Nephron (organoid): ENCODE measurements at regions not wholly inside any gene's neighbourhood (a gene's known extent, or its start where the extent isn't known, plus 50 kb on each side); places are given as distances from the start of the nearest gene placed in this dataset.
A peak's percentile ranks its signal among the peaks of the same experiment; 100 is the strongest.

Experiments
- H3K27ac Mint-ChIP-seq, 3 experiments: 2 replicates each; pipeline ENCODE4 v1.8.0; 2020; ENCODE audit warnings: mixed read lengths in 3 of 3, mild to moderate bottlenecking in 2 of 3, moderate library complexity in 1 of 3
- H3K27me3 Mint-ChIP-seq: 2 replicates; pipeline ENCODE4 v1.8.0; 2021; ENCODE audit warnings: low read depth, mild to moderate bottlenecking, moderate library complexity, mixed read lengths
- H3K36me3 Mint-ChIP-seq: 2 replicates; pipeline ENCODE4 v1.8.0; 2020; ENCODE audit warnings: low read depth, mixed read lengths
- H3K4me1 Mint-ChIP-seq: 2 replicates; pipeline ENCODE4 v1.8.0; 2020; ENCODE audit warnings: mixed read lengths
- H3K4me3 Mint-ChIP-seq, 3 experiments: 2 replicates each; pipeline ENCODE4 v1.8.0; 2020; ENCODE audit warnings: mild to moderate bottlenecking in 3 of 3, mixed read lengths in 3 of 3, moderate library complexity in 2 of 3
- H3K9me3 Mint-ChIP-seq: 2 replicates; pipeline ENCODE4 v1.8.0; 2020; ENCODE audit warnings: mixed read lengths
- TF ChIP-seq, protein P1 (sequence below), 3 experiments: fragments of 200-600 bp; sonication (generic); IDR thresholded peaks; one replicate each; pipeline ENCODE4 v1.5.0; 2021; ENCODE audit warnings: antibody characterized with exemption in 3 of 3; ENCODE audit not compliant: unreplicated experiment in 3 of 3

DNA sequence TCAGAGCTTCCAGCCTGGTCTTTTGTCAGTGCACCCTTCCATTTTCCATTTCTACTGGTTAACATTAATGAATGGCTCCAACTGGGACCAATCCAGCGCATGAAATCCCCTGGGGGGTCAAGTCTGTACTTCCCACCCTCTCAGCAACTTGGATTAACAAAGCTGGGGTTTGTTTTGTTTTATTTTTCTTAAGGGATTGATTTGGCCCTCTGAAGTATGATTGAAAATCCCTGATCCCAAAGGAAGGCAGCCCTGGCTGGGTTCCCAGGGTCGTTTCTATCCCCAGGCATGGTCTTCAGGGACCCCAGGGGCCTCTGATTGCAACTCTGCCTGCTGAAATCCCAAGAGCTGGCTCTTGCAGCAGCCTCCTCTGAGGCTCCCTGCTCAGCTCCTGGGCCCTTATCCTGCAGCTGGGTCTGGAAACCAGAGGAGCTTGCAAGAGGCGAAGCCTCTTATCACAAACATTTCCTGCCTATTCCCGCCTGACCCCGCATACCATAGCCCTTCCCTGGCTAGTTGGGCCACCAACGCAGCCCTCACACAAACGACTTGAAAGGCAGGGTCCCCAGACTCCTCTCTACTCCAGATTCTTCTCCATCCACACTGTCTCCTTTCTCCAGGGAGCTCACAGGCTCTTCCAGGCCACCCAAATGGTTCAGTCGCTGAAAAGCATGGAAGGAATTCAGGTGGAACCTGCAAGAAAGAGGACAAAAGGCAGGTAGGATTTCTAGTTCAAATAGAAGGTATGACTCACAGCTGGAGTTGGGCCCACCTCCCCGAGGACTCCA lies 109.7 kb upstream of the PKDCC start:
- H3K27ac Mint-ChIP-seq, result peak overlapping the region; percentile 89 to 99 (median 99)
- TF ChIP-seq, protein P1, sequence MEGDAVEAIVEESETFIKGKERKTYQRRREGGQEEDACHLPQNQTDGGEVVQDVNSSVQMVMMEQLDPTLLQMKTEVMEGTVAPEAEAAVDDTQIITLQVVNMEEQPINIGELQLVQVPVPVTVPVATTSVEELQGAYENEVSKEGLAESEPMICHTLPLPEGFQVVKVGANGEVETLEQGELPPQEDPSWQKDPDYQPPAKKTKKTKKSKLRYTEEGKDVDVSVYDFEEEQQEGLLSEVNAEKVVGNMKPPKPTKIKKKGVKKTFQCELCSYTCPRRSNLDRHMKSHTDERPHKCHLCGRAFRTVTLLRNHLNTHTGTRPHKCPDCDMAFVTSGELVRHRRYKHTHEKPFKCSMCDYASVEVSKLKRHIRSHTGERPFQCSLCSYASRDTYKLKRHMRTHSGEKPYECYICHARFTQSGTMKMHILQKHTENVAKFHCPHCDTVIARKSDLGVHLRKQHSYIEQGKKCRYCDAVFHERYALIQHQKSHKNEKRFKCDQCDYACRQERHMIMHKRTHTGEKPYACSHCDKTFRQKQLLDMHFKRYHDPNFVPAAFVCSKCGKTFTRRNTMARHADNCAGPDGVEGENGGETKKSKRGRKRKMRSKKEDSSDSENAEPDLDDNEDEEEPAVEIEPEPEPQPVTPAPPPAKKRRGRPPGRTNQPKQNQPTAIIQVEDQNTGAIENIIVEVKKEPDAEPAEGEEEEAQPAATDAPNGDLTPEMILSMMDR (IDR thresholded peaks at IDR 0.05; ENCODE audit: unreplicated experiment in 3 of 3), result no peak
- peaks cover 87% of the 10 kb centered on the region for H3K4me1 Mint-ChIP-seq
- no peaks in the 10 kb centered on the region for H3K36me3 Mint-ChIP-seq
- H3K4me3 Mint-ChIP-seq, result peak overlapping the region in 1 of 3 experiments; percentile 13
- H3K9me3 Mint-ChIP-seq, result no peaks in the 10 kb centered on the region
- peaks cover 4% of the 10 kb centered on the region for H3K27me3 Mint-ChIP-seq

DNA sequence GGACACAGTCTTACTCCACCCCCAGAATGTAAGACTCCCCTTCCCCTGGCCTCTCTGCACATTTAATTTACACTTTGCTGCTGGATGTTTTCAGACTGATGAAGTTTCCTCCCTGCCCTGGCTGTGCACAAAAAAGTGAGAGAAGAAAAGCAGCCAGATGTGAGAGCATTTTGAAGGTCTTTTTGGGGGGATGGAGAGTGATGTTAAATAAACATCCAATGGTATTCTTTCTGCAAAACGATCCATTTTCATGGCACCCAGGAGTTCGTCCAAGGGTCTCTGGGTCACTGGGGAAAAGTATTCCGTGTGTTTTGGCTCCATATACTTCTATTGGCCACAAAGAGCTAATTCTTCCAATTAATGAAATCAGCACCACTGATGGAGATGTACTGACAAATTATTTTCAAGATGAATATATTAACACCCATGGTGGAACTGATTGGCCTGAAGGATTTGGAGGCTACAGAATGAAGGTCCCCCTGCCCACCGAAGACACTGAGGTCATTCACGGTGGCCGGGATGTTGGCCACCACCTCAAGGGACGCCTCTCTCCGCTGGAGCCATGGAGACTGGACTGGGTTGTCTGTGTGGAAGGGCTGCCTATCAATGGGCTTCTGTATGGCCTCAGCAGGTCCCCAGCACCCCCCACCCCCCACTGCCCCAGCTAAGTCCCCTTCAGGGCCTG lies 107.6 kb upstream of the PKDCC start:
- Mint-ChIP-seq H3K9me3 (no peaks in the 10 kb centered on the region), H3K4me3 (peak overlapping the region in 2 of 3 experiments; percentile 13 to 55), H3K36me3 (no peaks in the 10 kb centered on the region), H3K27ac (peak overlapping the region; percentile 89 to 99 (median 99)), H3K27me3 (peaks cover 4% of the 10 kb centered on the region), H3K4me1 (peaks cover 85% of the 10 kb centered on the region)
- TF ChIP-seq, protein P1 (IDR thresholded peaks at IDR 0.05; ENCODE audit: unreplicated experiment in 3 of 3), result no peak

DNA sequence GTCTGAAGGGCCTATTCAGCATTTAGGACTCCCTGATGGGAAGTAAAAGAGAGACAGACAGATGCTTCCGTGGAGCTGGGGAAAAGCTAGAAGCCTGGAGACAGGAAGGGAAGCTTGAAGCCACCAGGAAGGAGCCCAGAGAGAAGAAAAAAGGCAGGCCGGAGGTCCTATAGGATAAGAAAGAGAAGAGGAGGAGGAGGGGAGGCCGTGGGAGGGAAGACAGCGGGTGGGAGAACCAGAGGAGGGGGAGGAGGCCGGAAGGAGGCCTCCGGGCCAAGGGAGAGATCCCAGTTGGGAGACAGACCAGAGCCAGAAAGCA lies 107.1 kb upstream of the PKDCC start:
- TF ChIP-seq, protein P1 (IDR thresholded peaks at IDR 0.05; ENCODE audit: unreplicated experiment in 3 of 3), result no peak
- Mint-ChIP-seq H3K27ac (peak overlapping the region; percentile 89 to 99 (median 99)), H3K9me3 (no peaks in the 10 kb centered on the region), H3K27me3 (peaks cover 4% of the 10 kb centered on the region), H3K4me1 (peaks cover 83% of the 10 kb centered on the region), H3K36me3 (no peaks in the 10 kb centered on the region), H3K4me3 (peak overlapping the region; percentile 5 to 54 (median 19))

DNA sequence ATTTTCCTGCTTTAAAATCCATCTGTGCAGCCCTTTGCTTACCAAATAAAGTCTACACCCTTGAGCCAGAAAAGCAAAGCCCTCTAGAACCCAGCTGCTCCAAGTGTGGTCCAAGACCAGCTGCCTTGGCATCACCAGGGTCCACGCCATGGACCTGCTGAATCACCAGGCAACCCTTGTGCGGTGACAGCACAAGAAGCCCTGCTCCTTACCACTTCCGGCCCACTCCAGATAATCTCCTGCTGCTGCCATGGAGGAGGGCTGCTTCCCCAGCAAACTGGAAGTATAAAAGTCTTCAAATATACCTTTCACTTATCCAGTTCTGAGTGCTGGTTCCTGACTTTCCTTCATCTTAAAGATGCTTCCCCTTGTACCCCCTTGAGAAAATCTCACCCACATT lies 106.0 kb upstream of the PKDCC start:
- Mint-ChIP-seq H3K9me3 (no peaks in the 10 kb centered on the region), H3K27ac (peak overlapping the region; percentile 89 to 99 (median 99)), H3K4me1 (peaks cover 80% of the 10 kb centered on the region), H3K4me3 (no peak overlapping the region), H3K36me3 (no peaks in the 10 kb centered on the region), H3K27me3 (peaks cover 4% of the 10 kb centered on the region)
- TF ChIP-seq, protein P1 (IDR thresholded peaks at IDR 0.05; ENCODE audit: unreplicated experiment in 3 of 3), result no peak

DNA sequence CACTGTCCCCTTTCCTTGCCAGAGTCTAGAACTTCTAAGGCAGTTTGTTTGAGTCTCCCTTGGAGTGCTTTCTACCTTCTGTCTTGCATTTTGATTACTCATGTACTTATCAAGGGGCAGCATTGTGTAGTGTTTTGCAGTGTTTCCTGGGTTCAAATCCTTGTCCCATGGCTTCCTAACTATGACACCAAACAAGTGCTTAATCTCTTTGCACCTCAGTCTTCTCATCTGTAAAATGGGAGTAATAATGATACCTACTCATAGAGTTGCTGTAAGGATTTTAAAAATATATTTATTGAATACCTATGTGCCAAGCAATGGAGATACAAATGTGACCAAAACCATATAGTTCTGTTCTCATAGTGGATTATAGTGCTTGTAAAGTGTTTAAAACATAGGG lies 105.5 kb upstream of the PKDCC start:
- Mint-ChIP-seq H3K27me3 (peaks cover 2% of the 10 kb centered on the region), H3K4me3 (no peak overlapping the region), H3K27ac (peak overlapping the region; percentile 89 to 99 (median 99)), H3K4me1 (peaks cover 80% of the 10 kb centered on the region), H3K36me3 (no peaks in the 10 kb centered on the region), H3K9me3 (no peaks in the 10 kb centered on the region)
- TF ChIP-seq, protein P1 (IDR thresholded peaks at IDR 0.05; ENCODE audit: unreplicated experiment in 3 of 3), result no peak
